Mucosa of stomach (tissue), 1 donor: ENCODE measurements at regions not wholly inside any gene's neighbourhood (a gene's known extent, or its start where the extent isn't known, plus 50 kb on each side); places are given as distances from the start of the nearest gene placed in this dataset.

Experiments
- H3K27me3 ChIP-seq: one replicate; pipeline ENCODE4 v1.7.0; 2013; ENCODE audit warnings: mild to moderate bottlenecking, low read length; ENCODE audit not compliant: control insufficient read depth, insufficient read depth
- H3K36me3 ChIP-seq: one replicate; pipeline ENCODE4 v1.7.0; 2013; ENCODE audit warnings: low read length; ENCODE audit not compliant: control insufficient read depth, insufficient read depth
- H3K4me1 ChIP-seq: one replicate; pipeline ENCODE4 v1.7.0; 2013; ENCODE audit warnings: mild to moderate bottlenecking, low read length; ENCODE audit not compliant: control insufficient read depth, insufficient read depth
- H3K4me3 ChIP-seq: one replicate; pipeline ENCODE4 v1.7.0; 2013; ENCODE audit warnings: low read length
- H3K9ac ChIP-seq: one replicate; pipeline ENCODE4 v1.7.0; 2013; ENCODE audit warnings: mild to moderate bottlenecking, low read length, moderate library complexity
- H3K9me3 ChIP-seq: one replicate; pipeline ENCODE4 v1.7.0; 2013; ENCODE audit warnings: mild to moderate bottlenecking, low read length, moderate library complexity; ENCODE audit not compliant: control insufficient read depth
- donor health status: Pancreatic carcinoma.

DNA sequence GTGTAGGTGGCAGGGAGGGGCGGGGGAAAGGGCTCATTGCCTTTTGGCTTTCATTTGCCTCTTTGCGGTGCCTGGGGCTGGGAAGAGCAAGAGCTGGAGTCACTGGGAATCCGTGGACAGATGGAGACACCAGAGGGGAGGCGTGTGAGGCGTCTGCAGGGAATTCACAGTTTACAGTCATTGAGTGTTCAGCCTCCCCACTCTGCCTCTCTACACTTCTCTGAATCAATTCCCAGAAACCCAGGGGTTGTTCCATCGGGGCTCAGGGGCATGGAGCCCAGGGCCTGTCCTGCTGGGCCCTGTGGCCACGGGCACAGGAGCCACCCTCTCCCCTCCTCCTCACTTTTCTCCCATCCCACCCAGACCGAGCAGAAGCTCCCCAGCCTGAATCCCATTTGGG is 160.5 kb upstream of the NAV2 start:
- H3K4me1 ChIP-seq = no peaks in the 10 kb centered on the region
- no peaks in the 10 kb centered on the region for H3K36me3 ChIP-seq
- no peaks in the 10 kb centered on the region for H3K9me3 ChIP-seq
- H3K9ac ChIP-seq = no peak overlapping the region
- no peaks in the 10 kb centered on the region for H3K27me3 ChIP-seq
- no peak overlapping the region for H3K4me3 ChIP-seq

GRCh38 chr11:19551457-19551856 is 161.2 kb upstream of the NAV2 start:
- H3K36me3 ChIP-seq = no peaks in the 10 kb centered on the region
- H3K27me3 ChIP-seq = no peaks in the 10 kb centered on the region
- H3K9ac ChIP-seq = no peak overlapping the region
- H3K4me1 ChIP-seq = no peaks in the 10 kb centered on the region
- no peak overlapping the region for H3K4me3 ChIP-seq
- H3K9me3 ChIP-seq = no peaks in the 10 kb centered on the region

DNA sequence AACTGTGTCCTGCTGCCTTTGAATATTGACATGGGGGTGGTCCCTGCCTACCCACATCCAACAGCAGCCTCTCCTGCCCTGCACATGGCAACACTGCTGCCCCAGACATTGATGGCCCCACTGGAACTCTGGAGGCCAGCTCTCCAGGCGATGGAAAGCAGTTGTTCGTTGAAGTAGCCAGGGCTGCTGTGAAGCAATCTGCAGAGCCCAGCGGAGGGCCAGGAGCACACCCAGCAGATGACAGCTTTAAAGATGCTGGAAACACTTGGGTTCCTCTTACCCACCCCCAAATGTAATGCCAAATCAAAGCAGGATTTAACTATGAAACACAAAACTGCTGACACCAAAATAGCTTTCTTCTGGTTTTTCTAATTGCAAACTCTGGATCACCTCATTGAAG is 165.6 kb upstream of the NAV2 start:
- H3K4me3 ChIP-seq = no peak overlapping the region
- no peaks in the 10 kb centered on the region for H3K27me3 ChIP-seq
- no peaks in the 10 kb centered on the region for H3K4me1 ChIP-seq
- no peak overlapping the region for H3K9ac ChIP-seq
- H3K9me3 ChIP-seq = no peaks in the 10 kb centered on the region
- no peaks in the 10 kb centered on the region for H3K36me3 ChIP-seq

GRCh38 chr11:19546325-19546724 is 166.3 kb upstream of the NAV2 start:
- Histone ChIP-seq H3K9me3 (no peaks in the 10 kb centered on the region), H3K9ac (no peak overlapping the region), H3K4me1 (no peaks in the 10 kb centered on the region), H3K4me3 (no peak overlapping the region), H3K27me3 (no peaks in the 10 kb centered on the region), H3K36me3 (no peaks in the 10 kb centered on the region)

DNA sequence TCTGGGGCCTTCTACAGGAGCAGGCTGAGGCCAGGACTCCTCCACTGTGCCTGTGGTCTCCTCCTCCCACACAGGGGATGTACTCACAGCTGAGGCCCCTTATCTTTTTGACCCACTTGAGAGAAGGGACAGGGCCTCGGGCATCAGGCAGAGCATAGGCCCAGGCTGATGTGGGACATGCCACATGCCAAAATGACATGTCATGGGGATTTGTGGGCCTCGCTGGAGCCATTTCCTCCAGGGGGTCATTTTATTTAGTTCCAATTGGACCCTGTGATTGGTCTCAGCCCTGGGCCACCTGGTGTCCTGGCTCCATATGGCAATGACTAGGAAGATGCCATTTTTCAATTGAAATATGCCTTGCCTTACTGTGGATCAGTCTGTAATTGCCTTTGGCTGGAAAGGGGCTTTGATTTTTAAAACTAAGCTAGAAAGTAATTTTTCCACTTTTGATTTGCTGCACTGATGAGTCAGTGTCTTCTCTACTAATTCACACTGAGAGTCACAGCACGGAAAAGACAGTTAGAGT is 171.1 kb upstream of the NAV2 start:
- no peaks in the 10 kb centered on the region for H3K4me1 ChIP-seq
- H3K9me3 ChIP-seq = no peaks in the 10 kb centered on the region
- H3K9ac ChIP-seq = no peak overlapping the region
- no peaks in the 10 kb centered on the region for H3K36me3 ChIP-seq
- no peak overlapping the region for H3K4me3 ChIP-seq
- H3K27me3 ChIP-seq = no peaks in the 10 kb centered on the region

DNA sequence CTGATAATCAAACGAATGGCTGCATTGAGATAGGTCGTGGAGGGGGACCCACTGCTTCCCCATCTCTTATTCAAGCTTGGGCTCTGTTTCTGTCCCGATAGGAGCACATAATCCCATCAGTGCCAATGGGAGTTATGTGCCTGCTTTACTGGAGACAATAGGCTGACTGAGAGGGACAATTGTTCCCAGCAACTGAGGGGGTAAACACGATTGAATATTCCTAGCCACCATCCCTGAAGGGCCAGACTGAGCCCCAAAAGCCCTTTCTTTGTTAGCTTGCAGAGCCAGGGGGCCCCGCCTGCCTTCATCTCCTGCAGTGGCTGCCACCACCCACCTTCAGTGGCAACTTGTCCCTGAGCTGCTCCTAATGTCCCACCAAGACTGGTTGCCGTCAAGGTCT is 172.8 kb upstream of the NAV2 start:
- H3K4me3 ChIP-seq = no peak overlapping the region
- no peaks in the 10 kb centered on the region for H3K4me1 ChIP-seq
- H3K36me3 ChIP-seq = no peaks in the 10 kb centered on the region

DNA sequence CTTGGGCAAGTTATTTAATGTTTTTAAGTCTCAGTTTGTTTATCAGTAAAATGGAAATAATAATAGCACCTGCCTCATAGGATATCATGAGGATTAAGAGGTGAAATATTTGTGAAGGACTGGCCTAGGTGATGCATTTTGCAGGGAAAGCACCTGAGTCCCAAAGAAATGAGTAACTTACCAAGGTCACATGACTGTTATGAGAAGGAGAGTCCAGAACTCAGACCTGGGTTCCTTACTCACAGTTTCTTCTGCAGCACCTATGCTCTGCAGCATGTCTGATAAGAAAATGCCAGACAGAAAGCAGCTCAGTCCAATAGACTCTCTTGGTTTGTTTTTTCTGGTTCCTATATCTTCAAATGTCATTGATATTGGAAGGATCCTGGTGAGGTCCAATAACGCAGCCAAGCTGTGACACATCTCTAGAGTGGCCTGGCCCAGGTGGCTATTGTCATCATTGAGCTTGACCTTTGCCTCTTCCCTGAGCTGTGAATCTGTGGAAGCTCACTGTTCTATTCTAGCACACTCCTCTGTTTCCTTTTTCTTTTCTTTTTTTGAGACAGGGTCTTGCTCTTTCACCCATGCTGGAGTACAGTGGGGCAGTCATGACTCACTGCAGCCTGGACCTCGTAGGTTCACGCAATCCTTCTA is 174.7 kb upstream of the NAV2 start:
- Histone ChIP-seq H3K4me1 (no peaks in the 10 kb centered on the region), H3K4me3 (no peak overlapping the region), H3K36me3 (no peaks in the 10 kb centered on the region), H3K9ac (no peak overlapping the region), H3K9me3 (no peaks in the 10 kb centered on the region), H3K27me3 (no peaks in the 10 kb centered on the region)

More for the DNA sequence above, 172.8 kb upstream of the NAV2 start:
- Histone ChIP-seq H3K9me3 (no peaks in the 10 kb centered on the region), H3K9ac (no peak overlapping the region), H3K27me3 (no peaks in the 10 kb centered on the region)

GRCh38 chr11:19536131-19536530 is 176.5 kb upstream of the NAV2 start:
- Histone ChIP-seq H3K4me1 (no peaks in the 10 kb centered on the region), H3K27me3 (no peaks in the 10 kb centered on the region), H3K9me3 (no peaks in the 10 kb centered on the region)

DNA sequence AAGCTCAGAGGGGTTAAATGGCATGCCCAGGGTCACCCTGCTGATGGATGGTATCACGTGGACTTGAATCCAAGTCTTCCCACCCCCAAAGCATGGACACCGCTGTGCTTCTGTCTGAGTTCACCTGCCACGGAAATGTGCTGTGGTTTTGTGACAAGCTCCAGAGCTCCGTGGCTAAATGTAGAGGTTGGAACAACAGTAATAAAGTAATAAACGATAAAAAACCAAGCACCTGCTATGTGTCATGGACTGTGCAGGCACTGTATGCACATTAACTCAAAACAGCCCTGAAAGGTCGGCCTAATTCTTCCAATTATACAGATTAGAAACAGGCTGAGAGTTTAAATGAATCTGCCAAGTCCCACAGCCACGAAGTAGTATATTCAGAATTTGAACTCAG is 182.1 kb upstream of the NAV2 start:
- no peak overlapping the region for H3K9ac ChIP-seq
- H3K9me3 ChIP-seq = no peaks in the 10 kb centered on the region
- no peak overlapping the region for H3K4me3 ChIP-seq
- no peaks in the 10 kb centered on the region for H3K27me3 ChIP-seq
- no peaks in the 10 kb centered on the region for H3K36me3 ChIP-seq
- H3K4me1 ChIP-seq = no peaks in the 10 kb centered on the region

More at GRCh38 chr11:19536131-19536530, 176.5 kb upstream of the NAV2 start:
- H3K36me3 ChIP-seq = no peaks in the 10 kb centered on the region
- H3K9ac ChIP-seq = no peak overlapping the region
- H3K4me3 ChIP-seq = no peak overlapping the region

DNA sequence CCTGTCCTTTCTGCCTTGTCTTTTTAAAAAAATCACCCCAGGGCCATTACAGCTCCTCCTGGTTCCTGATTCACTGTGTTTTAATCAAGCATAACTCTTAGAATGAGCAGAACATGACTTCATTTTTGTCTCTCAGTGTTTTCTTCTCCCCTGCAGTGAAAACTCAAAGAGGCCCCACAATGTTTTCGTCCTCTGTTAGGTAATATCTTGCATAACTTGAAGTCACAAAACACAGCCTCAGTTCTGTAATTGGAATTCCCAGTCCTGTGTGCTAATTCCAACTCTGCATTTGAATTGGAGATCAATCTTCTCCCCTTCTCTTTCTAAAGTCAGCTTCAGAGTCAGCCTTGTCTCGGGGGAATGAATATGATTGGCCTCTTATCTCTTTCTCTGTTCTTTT is 186.5 kb upstream of the NAV2 start:
- Histone ChIP-seq H3K4me1 (no peaks in the 10 kb centered on the region), H3K4me3 (no peak overlapping the region), H3K9ac (no peak overlapping the region), H3K27me3 (no peaks in the 10 kb centered on the region), H3K9me3 (no peaks in the 10 kb centered on the region), H3K36me3 (no peaks in the 10 kb centered on the region)

GRCh38 chr11:19525714-19526113 is 186.9 kb upstream of the NAV2 start:
- no peaks in the 10 kb centered on the region for H3K36me3 ChIP-seq
- H3K9ac ChIP-seq = no peak overlapping the region
- H3K4me3 ChIP-seq = no peak overlapping the region
- no peaks in the 10 kb centered on the region for H3K4me1 ChIP-seq
- H3K27me3 ChIP-seq = no peaks in the 10 kb centered on the region
- no peaks in the 10 kb centered on the region for H3K9me3 ChIP-seq

GRCh38 chr11:19525276-19525675 is 187.4 kb upstream of the NAV2 start:
- Histone ChIP-seq H3K9ac (no peak overlapping the region), H3K4me3 (no peak overlapping the region), H3K27me3 (no peaks in the 10 kb centered on the region), H3K4me1 (no peaks in the 10 kb centered on the region), H3K9me3 (no peaks in the 10 kb centered on the region), H3K36me3 (no peaks in the 10 kb centered on the region)
